ENCODE measurements at regions not wholly inside any gene's neighbourhood (a gene's known extent, or its start where the extent isn't known, plus 50 kb on each side); places are given as distances from the start of the nearest gene placed in this dataset.
"Not testable (repeated sequence)": the region's sequence is repeated elsewhere in the genome, so short reads cannot be mapped to it uniquely, and the experiment has no call there.

- Histone ChIP-seq H3K4me3 (replicated peaks; ENCODE audit: insufficient read depth, low read length) (no peak overlapping the region), H3K27ac (replicated peaks) (no peak overlapping the region), H3K27me3 (ENCODE audit: insufficient read depth, poor library complexity, severe bottlenecking) (no peaks in the 10 kb centered on the region)
- DNase-seq (ENCODE audit: low read depth in 1 of 2, low spot score in 1 of 2): no peak
- TF ChIP-seq GABPA (IDR thresholded peaks at IDR 0.05; ENCODE audit: low read depth): no peak
- TF ChIP-seq CTCF (IDR thresholded peaks at IDR 0.05; ENCODE audit: insufficient read depth, low read length): no peak
- TF ChIP-seq REST (IDR thresholded peaks at IDR 0.05; ENCODE audit: insufficient replicate concordance, low read depth): no peak
These were observed 214.7 kb downstream of the SLITRK1 start for GRCh38 chr13:83667606-83668005.

GRCh38 chr13:83666141-83666540 is 216.1 kb downstream of the SLITRK1 start:
- no peak for DNase-seq (ENCODE audit: low read depth in 1 of 2, low spot score in 1 of 2)
- H3K27me3 ChIP-seq (ENCODE audit: insufficient read depth, poor library complexity, severe bottlenecking): no peaks in the 10 kb centered on the region
- no peak overlapping the region for H3K4me3 ChIP-seq (replicated peaks; ENCODE audit: insufficient read depth, low read length)
- TF ChIP-seq SPI1 (IDR thresholded peaks at IDR 0.05; ENCODE audit: borderline replicate concordance, low read depth): no peak
- TF ChIP-seq CTCF (IDR thresholded peaks at IDR 0.05; ENCODE audit: insufficient read depth, low read length): no peak
- no peak overlapping the region for H3K27ac ChIP-seq (replicated peaks)

GRCh38 chr13:83657281-83657680 is 225.0 kb downstream of the SLITRK1 start:
- no peak overlapping the region for H3K27ac ChIP-seq (replicated peaks)
- H3K4me3 ChIP-seq (replicated peaks; ENCODE audit: insufficient read depth, low read length): no peak overlapping the region
- no peak for TF ChIP-seq REST (IDR thresholded peaks at IDR 0.05; ENCODE audit: insufficient replicate concordance, low read depth)
- no peak for TF ChIP-seq GABPA (IDR thresholded peaks at IDR 0.05; ENCODE audit: low read depth)
- TF ChIP-seq CTCF (IDR thresholded peaks at IDR 0.05; ENCODE audit: insufficient read depth, low read length): no peak
- TF ChIP-seq SPI1 (IDR thresholded peaks at IDR 0.05; ENCODE audit: borderline replicate concordance, low read depth): no peak
- TF ChIP-seq POLR2AphosphoS5 (IDR thresholded peaks at IDR 0.05; ENCODE audit: low read depth): no peak
- DNase-seq (ENCODE audit: low read depth in 1 of 2, low spot score in 1 of 2): no peak
- H3K27me3 ChIP-seq (ENCODE audit: insufficient read depth, poor library complexity, severe bottlenecking): no peaks in the 10 kb centered on the region

- not testable (repeated sequence) for DNase-seq (ENCODE audit: low read depth in 1 of 2, low spot score in 1 of 2); H3K27me3 ChIP-seq (ENCODE audit: insufficient read depth, poor library complexity, severe bottlenecking); H3K27ac ChIP-seq (replicated peaks); H3K4me3 ChIP-seq (replicated peaks; ENCODE audit: insufficient read depth, low read length)
These were observed 239.7 kb downstream of the SLITRK1 start for GRCh38 chr13:83642617-83643016.

Data from HL-60 (cell line).